ENCODE measurements at regions not wholly inside any gene's neighbourhood (a gene's known extent, or its start where the extent isn't known, plus 50 kb on each side); places are given as distances from the start of the nearest gene placed in this dataset.
"Not testable (repeated sequence)": the region's sequence is repeated elsewhere in the genome, so short reads cannot be mapped to it uniquely, and the experiment has no call there.

GRCh38 chr5:53257806-53258373, 148.3 kb upstream of the MOCS2 start:
- Mint-ChIP-seq H3K27me3 (peaks cover 4% of the 10 kb centered on the region), H3K36me3 (no peaks in the 10 kb centered on the region), H3K4me3 (no peak overlapping the region), H3K4me1 (ENCODE audit: low read depth) (no peaks in the 10 kb centered on the region), H3K27ac (no peak overlapping the region), H3K9me3 (no peaks in the 10 kb centered on the region)
- intact Hi-C loops (cut with micrococcal nuclease): no loop called here
- CTCF ChIA-PET: no interaction called here
- no peak for DNase-seq
- POLR2A ChIA-PET: no interaction called here

- ChIA-PET CTCF (no interaction called here), POLR2A (no interaction called here)
- no peak overlapping the region for H3K4me3 Mint-ChIP-seq
- peaks cover 6% of the 10 kb centered on the region for H3K27me3 Mint-ChIP-seq
- no peaks in the 10 kb centered on the region for H3K36me3 Mint-ChIP-seq
- no peaks in the 10 kb centered on the region for H3K9me3 Mint-ChIP-seq
- H3K27ac Mint-ChIP-seq: no peak overlapping the region
- H3K4me1 Mint-ChIP-seq (ENCODE audit: low read depth): no peaks in the 10 kb centered on the region
- no peak for DNase-seq
- intact Hi-C loops (cut with micrococcal nuclease): no loop called here
Measured at GRCh38 chr5:53259176-53259575, 149.6 kb upstream of the MOCS2 start.

- POLR2A ChIA-PET: no interaction called here
- H3K27me3 Mint-ChIP-seq: peaks cover 6% of the 10 kb centered on the region
- H3K9me3 Mint-ChIP-seq: no peaks in the 10 kb centered on the region
- H3K4me3 Mint-ChIP-seq: no peak overlapping the region
- DNase-seq: no peak
- CTCF ChIA-PET: no interaction called here
- H3K36me3 Mint-ChIP-seq: no peaks in the 10 kb centered on the region
- no peak overlapping the region for H3K27ac Mint-ChIP-seq
- intact Hi-C loops (cut with micrococcal nuclease): no loop called here
- no peaks in the 10 kb centered on the region for H3K4me1 Mint-ChIP-seq (ENCODE audit: low read depth)
Measured at GRCh38 chr5:53260446-53260845, 150.9 kb upstream of the MOCS2 start.

GRCh38 chr5:53261245-53261644, 151.7 kb upstream of the MOCS2 start:
- intact Hi-C loops (cut with micrococcal nuclease): no loop called here
- Mint-ChIP-seq H3K9me3 (no peaks in the 10 kb centered on the region), H3K4me3 (no peak overlapping the region), H3K36me3 (no peaks in the 10 kb centered on the region), H3K4me1 (ENCODE audit: low read depth) (no peaks in the 10 kb centered on the region), H3K27me3 (peaks cover 5% of the 10 kb centered on the region), H3K27ac (no peak overlapping the region)
- ChIA-PET POLR2A (no interaction called here), CTCF (no interaction called here)
- no peak for DNase-seq

GRCh38 chr5:53262348-53262970, 152.9 kb upstream of the MOCS2 start:
- ChIA-PET CTCF (interaction anchor here (1.1 kb wide), 1 partner anchor 966 kb away, joined by 6 read pairs; no protein-coding TSS in a partner anchor), POLR2A (no interaction called here)
- DNase-seq: no peak
- intact Hi-C loops (cut with micrococcal nuclease): no loop called here
- no peak overlapping the region for H3K4me3 Mint-ChIP-seq
- H3K36me3 Mint-ChIP-seq: no peaks in the 10 kb centered on the region
- H3K27ac Mint-ChIP-seq: no peak overlapping the region
- no peaks in the 10 kb centered on the region for H3K4me1 Mint-ChIP-seq (ENCODE audit: low read depth)
- no peaks in the 10 kb centered on the region for H3K9me3 Mint-ChIP-seq
- H3K27me3 Mint-ChIP-seq: peaks cover 5% of the 10 kb centered on the region

GRCh38 chr5:53263151-53263550, 153.6 kb upstream of the MOCS2 start:
- H3K9me3 Mint-ChIP-seq: no peaks in the 10 kb centered on the region
- H3K27me3 Mint-ChIP-seq: peaks cover 8% of the 10 kb centered on the region
- no peak overlapping the region for H3K27ac Mint-ChIP-seq
- ChIA-PET POLR2A (no interaction called here), CTCF (no interaction called here)
- no peak for DNase-seq
- H3K4me3 Mint-ChIP-seq: no peak overlapping the region
- intact Hi-C loops (cut with micrococcal nuclease): no loop called here
- H3K4me1 Mint-ChIP-seq (ENCODE audit: low read depth): no peaks in the 10 kb centered on the region
- H3K36me3 Mint-ChIP-seq: no peaks in the 10 kb centered on the region

GRCh38 chr5:53265043-53265442, 155.5 kb upstream of the MOCS2 start:
- no peaks in the 10 kb centered on the region for H3K9me3 Mint-ChIP-seq
- POLR2A ChIA-PET: no interaction called here
- no peaks in the 10 kb centered on the region for H3K36me3 Mint-ChIP-seq
- H3K4me3 Mint-ChIP-seq: no peak overlapping the region
- DNase-seq: no peak
- CTCF ChIA-PET: no interaction called here
- H3K27me3 Mint-ChIP-seq: peaks cover 7% of the 10 kb centered on the region
- H3K27ac Mint-ChIP-seq: no peak overlapping the region
- intact Hi-C loops (cut with micrococcal nuclease): no loop called here
- no peaks in the 10 kb centered on the region for H3K4me1 Mint-ChIP-seq (ENCODE audit: low read depth)

- H3K27ac Mint-ChIP-seq; H3K4me1 Mint-ChIP-seq (ENCODE audit: low read depth); H3K36me3 Mint-ChIP-seq; CTCF ChIA-PET; H3K9me3 Mint-ChIP-seq; H3K27me3 Mint-ChIP-seq; intact Hi-C loops (cut with micrococcal nuclease); DNase-seq; POLR2A ChIA-PET; H3K4me3 Mint-ChIP-seq: not testable (repeated sequence)
Measured at GRCh38 chr5:53268241-53268640, 158.7 kb upstream of the MOCS2 start.

GRCh38 chr5:53275666-53276065, 166.1 kb upstream of the MOCS2 start:
- intact Hi-C loops (cut with micrococcal nuclease): no loop called here
- ChIA-PET POLR2A (no interaction called here), CTCF (no interaction called here)
- H3K27me3 Mint-ChIP-seq: no peaks in the 10 kb centered on the region
- no peaks in the 10 kb centered on the region for H3K36me3 Mint-ChIP-seq
- H3K4me1 Mint-ChIP-seq (ENCODE audit: low read depth): no peaks in the 10 kb centered on the region
- DNase-seq: no peak
- no peak overlapping the region for H3K27ac Mint-ChIP-seq
- H3K9me3 Mint-ChIP-seq: no peaks in the 10 kb centered on the region
- H3K4me3 Mint-ChIP-seq: no peak overlapping the region

GRCh38 chr5:53276825-53277224, 167.3 kb upstream of the MOCS2 start:
- intact Hi-C loops (cut with micrococcal nuclease): no loop called here
- POLR2A ChIA-PET: no interaction called here
- Mint-ChIP-seq H3K9me3 (peaks cover 3% of the 10 kb centered on the region), H3K27me3 (no peaks in the 10 kb centered on the region), H3K4me1 (ENCODE audit: low read depth) (no peaks in the 10 kb centered on the region), H3K27ac (no peak overlapping the region), H3K4me3 (no peak overlapping the region), H3K36me3 (no peaks in the 10 kb centered on the region)
- CTCF ChIA-PET: no interaction called here
- no peak for DNase-seq

GRCh38 chr5:53277491-53277890, 167.9 kb upstream of the MOCS2 start:
- CTCF ChIA-PET: no interaction called here
- POLR2A ChIA-PET: no interaction called here
- DNase-seq: no peak
- Mint-ChIP-seq H3K9me3 (peaks cover 3% of the 10 kb centered on the region), H3K4me1 (ENCODE audit: low read depth) (no peaks in the 10 kb centered on the region), H3K27ac (no peak overlapping the region), H3K4me3 (no peak overlapping the region), H3K27me3 (no peaks in the 10 kb centered on the region), H3K36me3 (no peaks in the 10 kb centered on the region)
- intact Hi-C loops (cut with micrococcal nuclease): no loop called here

GRCh38 chr5:53287573-53287972, 178.0 kb upstream of the MOCS2 start:
- Mint-ChIP-seq H3K27me3 (peaks cover 2% of the 10 kb centered on the region), H3K36me3 (no peaks in the 10 kb centered on the region), H3K9me3 (peaks cover 22% of the 10 kb centered on the region), H3K4me1 (ENCODE audit: low read depth) (no peaks in the 10 kb centered on the region), H3K4me3 (no peak overlapping the region), H3K27ac (no peak overlapping the region)
- DNase-seq: no peak
- ChIA-PET POLR2A (no interaction called here), CTCF (no interaction called here)
- intact Hi-C loops (cut with micrococcal nuclease): no loop called here

GRCh38 chr5:53288511-53288910, 179.0 kb upstream of the MOCS2 start:
- Mint-ChIP-seq H3K27ac (no peak overlapping the region), H3K4me3 (no peak overlapping the region), H3K36me3 (no peaks in the 10 kb centered on the region), H3K4me1 (ENCODE audit: low read depth) (no peaks in the 10 kb centered on the region), H3K9me3 (peaks cover 20% of the 10 kb centered on the region), H3K27me3 (peaks cover 2% of the 10 kb centered on the region)
- DNase-seq: no peak
- ChIA-PET CTCF (no interaction called here), POLR2A (no interaction called here)
- intact Hi-C loops (cut with micrococcal nuclease): no loop called here
